ENCODE measurements at regions not wholly inside any gene's neighbourhood (a gene's known extent, or its start where the extent isn't known, plus 50 kb on each side); places are given as distances from the start of the nearest gene placed in this dataset.

DNA sequence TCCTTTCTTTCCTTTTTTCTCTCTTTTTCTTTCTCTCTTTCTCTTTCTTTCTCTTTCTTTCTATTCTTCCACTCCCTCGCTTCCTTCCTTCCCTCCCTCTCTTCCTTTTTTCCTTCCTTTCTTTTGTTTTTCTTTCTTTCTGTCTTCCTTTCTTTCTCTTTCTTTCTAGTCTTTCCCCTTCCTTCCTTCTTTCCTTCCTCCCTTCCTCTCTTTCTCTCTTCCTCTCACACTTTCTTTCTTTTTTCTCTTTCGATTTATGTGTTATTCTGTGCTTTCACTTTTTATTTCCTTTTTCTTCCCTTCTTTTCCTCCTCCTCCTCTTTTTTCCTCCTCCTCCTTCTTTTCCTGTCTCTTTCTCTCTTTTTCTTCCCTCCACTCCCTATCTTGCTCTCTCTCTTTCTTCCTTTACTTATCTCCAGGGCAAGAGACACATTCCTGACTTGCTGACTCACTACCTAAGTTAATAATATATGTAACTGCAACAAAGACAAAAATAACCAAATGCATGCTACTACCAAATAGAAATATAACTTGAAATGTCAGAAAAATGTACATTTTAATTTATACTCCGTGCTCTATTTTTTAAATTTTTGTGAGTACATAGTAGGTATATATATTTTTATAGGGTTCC, 445.5 kb downstream of the GABRG2 start:
- Histone ChIP-seq H3K4me3 (ENCODE audit: low read length) (no peak overlapping the region), H3K4me1 (ENCODE audit: insufficient read depth, low read length) (no peaks in the 10 kb centered on the region), H3K36me3 (ENCODE audit: insufficient read depth, low read length) (no peaks in the 10 kb centered on the region), H2AFZ (ENCODE audit: low read depth, low read length) (no peak overlapping the region), H3K9me3 (ENCODE audit: low read length) (no peaks in the 10 kb centered on the region), H3K27me3 (ENCODE audit: insufficient read depth, low read length) (no peaks in the 10 kb centered on the region)

GRCh38 chr5:162514116-162514515, 446.5 kb downstream of the GABRG2 start:
- H3K27me3 ChIP-seq (ENCODE audit: insufficient read depth, low read length) = no peaks in the 10 kb centered on the region

GRCh38 chr5:162520878-162521277, 453.3 kb downstream of the GABRG2 start:
- no peaks in the 10 kb centered on the region for H3K4me1 ChIP-seq (ENCODE audit: insufficient read depth, low read length)
- no peak overlapping the region for H3K4me3 ChIP-seq (ENCODE audit: low read length)
- no peaks in the 10 kb centered on the region for H3K36me3 ChIP-seq (ENCODE audit: insufficient read depth, low read length)
- no peak overlapping the region for H2AFZ ChIP-seq (ENCODE audit: low read depth, low read length)
- no peaks in the 10 kb centered on the region for H3K27me3 ChIP-seq (ENCODE audit: insufficient read depth, low read length)
- no peaks in the 10 kb centered on the region for H3K9me3 ChIP-seq (ENCODE audit: low read length)

More at GRCh38 chr5:162514116-162514515, 446.5 kb downstream of the GABRG2 start:
- no peak overlapping the region for H3K4me3 ChIP-seq (ENCODE audit: low read length)
- H3K9me3 ChIP-seq (ENCODE audit: low read length) = no peaks in the 10 kb centered on the region
- H3K4me1 ChIP-seq (ENCODE audit: insufficient read depth, low read length) = no peaks in the 10 kb centered on the region
- no peaks in the 10 kb centered on the region for H3K36me3 ChIP-seq (ENCODE audit: insufficient read depth, low read length)
- no peak overlapping the region for H2AFZ ChIP-seq (ENCODE audit: low read depth, low read length)

DNA sequence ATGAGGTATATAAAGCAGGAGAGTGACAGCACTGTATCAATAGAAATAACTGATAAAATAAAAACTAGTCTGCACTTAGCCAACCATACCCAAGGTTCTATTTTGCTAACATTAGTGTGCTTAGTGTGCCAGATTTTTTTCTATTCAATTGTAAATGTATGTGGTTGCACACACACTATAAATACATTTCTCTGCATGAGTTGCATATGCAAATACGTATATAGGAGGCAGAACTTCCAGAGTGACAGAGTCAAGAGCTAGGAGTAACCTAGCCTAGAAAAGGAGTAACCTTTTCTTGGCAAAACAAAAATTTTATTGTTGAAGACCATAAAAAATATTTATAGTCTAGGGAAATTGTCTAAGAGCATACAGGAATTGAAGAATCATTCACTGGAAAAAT, 461.6 kb downstream of the GABRG2 start:
- H3K9me3 ChIP-seq (ENCODE audit: low read length) = no peaks in the 10 kb centered on the region
- H3K4me3 ChIP-seq (ENCODE audit: low read length) = no peak overlapping the region
- no peaks in the 10 kb centered on the region for H3K36me3 ChIP-seq (ENCODE audit: insufficient read depth, low read length)
- H2AFZ ChIP-seq (ENCODE audit: low read depth, low read length) = no peak overlapping the region
- no peaks in the 10 kb centered on the region for H3K27me3 ChIP-seq (ENCODE audit: insufficient read depth, low read length)
- H3K4me1 ChIP-seq (ENCODE audit: insufficient read depth, low read length) = no peaks in the 10 kb centered on the region

DNA sequence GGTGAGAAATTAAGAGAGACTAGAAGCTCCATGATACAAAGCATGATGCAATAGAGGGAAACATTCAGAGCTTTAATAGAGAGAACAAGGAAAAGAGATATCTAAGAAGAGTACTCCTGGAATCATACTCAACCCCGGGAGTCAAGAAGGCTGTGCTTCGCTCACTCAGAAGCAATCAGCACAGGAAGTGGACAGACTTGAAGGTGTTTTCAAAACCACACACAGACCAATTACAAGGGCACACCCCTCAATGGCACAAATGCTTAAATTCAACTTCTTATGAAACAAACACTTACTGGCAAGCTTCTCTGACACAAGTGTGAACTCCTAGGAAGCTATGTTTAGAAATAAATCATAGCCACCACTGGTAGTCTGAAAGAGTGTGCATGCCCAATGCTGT, 462.3 kb downstream of the GABRG2 start:
- H3K36me3 ChIP-seq (ENCODE audit: insufficient read depth, low read length) = no peaks in the 10 kb centered on the region
- no peak overlapping the region for H2AFZ ChIP-seq (ENCODE audit: low read depth, low read length)
- no peaks in the 10 kb centered on the region for H3K4me1 ChIP-seq (ENCODE audit: insufficient read depth, low read length)
- no peaks in the 10 kb centered on the region for H3K9me3 ChIP-seq (ENCODE audit: low read length)
- H3K27me3 ChIP-seq (ENCODE audit: insufficient read depth, low read length) = no peaks in the 10 kb centered on the region
- H3K4me3 ChIP-seq (ENCODE audit: low read length) = no peak overlapping the region

DNA sequence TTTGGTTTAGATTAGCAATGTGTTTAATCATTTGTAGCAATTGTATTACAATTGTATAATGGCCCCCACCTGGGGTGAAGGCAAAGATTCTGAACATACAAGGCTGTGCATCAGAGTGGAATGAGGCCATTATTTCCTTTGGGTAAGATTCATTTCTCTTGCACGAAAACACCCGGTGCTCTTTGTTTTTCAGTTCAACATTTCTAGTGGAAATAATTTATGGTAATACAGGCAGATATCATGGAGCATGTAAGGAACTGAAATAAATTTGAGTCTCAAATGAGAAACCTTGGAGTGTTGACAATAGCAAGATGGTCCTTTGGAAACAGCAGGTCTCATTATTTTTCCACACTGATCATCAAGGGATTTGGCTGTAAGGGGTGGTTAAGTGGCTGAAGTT, 475.9 kb downstream of the GABRG2 start:
- H3K36me3 ChIP-seq (ENCODE audit: insufficient read depth, low read length) = no peaks in the 10 kb centered on the region
- no peaks in the 10 kb centered on the region for H3K27me3 ChIP-seq (ENCODE audit: insufficient read depth, low read length)
- no peak overlapping the region for H2AFZ ChIP-seq (ENCODE audit: low read depth, low read length)
- H3K9me3 ChIP-seq (ENCODE audit: low read length) = no peaks in the 10 kb centered on the region
- peaks cover 6% of the 10 kb centered on the region for H3K4me1 ChIP-seq (ENCODE audit: insufficient read depth, low read length)
- no peak overlapping the region for H3K4me3 ChIP-seq (ENCODE audit: low read length)

- H3K9me3 ChIP-seq (ENCODE audit: low read length) = no peaks in the 10 kb centered on the region
- peaks cover 6% of the 10 kb centered on the region for H3K4me1 ChIP-seq (ENCODE audit: insufficient read depth, low read length)
- no peaks in the 10 kb centered on the region for H3K36me3 ChIP-seq (ENCODE audit: insufficient read depth, low read length)
- H2AFZ ChIP-seq (ENCODE audit: low read depth, low read length) = no peak overlapping the region
- no peaks in the 10 kb centered on the region for H3K27me3 ChIP-seq (ENCODE audit: insufficient read depth, low read length)
- H3K4me3 ChIP-seq (ENCODE audit: low read length) = no peak overlapping the region
Measured at GRCh38 chr5:162544905-162545304, 477.3 kb downstream of the GABRG2 start.

- Histone ChIP-seq H3K36me3 (ENCODE audit: insufficient read depth, low read length) (no peaks in the 10 kb centered on the region), H2AFZ (ENCODE audit: low read depth, low read length) (no peak overlapping the region), H3K4me3 (ENCODE audit: low read length) (no peak overlapping the region), H3K27me3 (ENCODE audit: insufficient read depth, low read length) (no peaks in the 10 kb centered on the region), H3K4me1 (ENCODE audit: insufficient read depth, low read length) (no peaks in the 10 kb centered on the region), H3K9me3 (ENCODE audit: low read length) (no peaks in the 10 kb centered on the region)
Measured at GRCh38 chr5:162550236-162550635, 482.7 kb downstream of the GABRG2 start.

GRCh38 chr5:162558120-162558519, 490.5 kb downstream of the GABRG2 start:
- H3K4me3 ChIP-seq (ENCODE audit: low read length) = no peak overlapping the region
- H3K9me3 ChIP-seq (ENCODE audit: low read length) = no peaks in the 10 kb centered on the region
- H3K27me3 ChIP-seq (ENCODE audit: insufficient read depth, low read length) = no peaks in the 10 kb centered on the region
- H2AFZ ChIP-seq (ENCODE audit: low read depth, low read length) = no peak overlapping the region
- H3K4me1 ChIP-seq (ENCODE audit: insufficient read depth, low read length) = no peaks in the 10 kb centered on the region
- no peaks in the 10 kb centered on the region for H3K36me3 ChIP-seq (ENCODE audit: insufficient read depth, low read length)

DNA sequence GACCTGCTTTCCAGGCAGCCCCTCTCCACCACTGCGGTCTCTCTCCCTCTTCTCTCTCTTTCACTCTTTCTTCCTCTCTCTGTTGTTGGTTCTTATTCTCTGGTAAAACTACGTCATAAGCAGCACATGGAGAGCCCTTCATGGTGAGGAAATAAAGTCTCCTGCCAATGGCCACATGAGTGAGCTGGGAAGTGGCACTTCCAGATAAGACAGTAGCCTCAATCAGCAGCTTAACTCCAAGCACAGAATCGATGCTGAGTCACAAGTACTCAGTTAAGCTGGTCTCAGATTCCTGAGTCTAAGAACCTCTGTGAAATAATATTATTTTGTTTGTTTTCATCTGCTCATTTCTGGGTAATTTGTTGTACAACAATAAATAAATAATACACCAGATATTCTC, 500.1 kb downstream of the GABRG2 start:
- no peaks in the 10 kb centered on the region for H3K9me3 ChIP-seq (ENCODE audit: low read length)
- H3K4me3 ChIP-seq (ENCODE audit: low read length) = no peak overlapping the region
- no peaks in the 10 kb centered on the region for H3K4me1 ChIP-seq (ENCODE audit: insufficient read depth, low read length)
- H2AFZ ChIP-seq (ENCODE audit: low read depth, low read length) = no peak overlapping the region
- no peaks in the 10 kb centered on the region for H3K36me3 ChIP-seq (ENCODE audit: insufficient read depth, low read length)
- H3K27me3 ChIP-seq (ENCODE audit: insufficient read depth, low read length) = no peaks in the 10 kb centered on the region

DNA sequence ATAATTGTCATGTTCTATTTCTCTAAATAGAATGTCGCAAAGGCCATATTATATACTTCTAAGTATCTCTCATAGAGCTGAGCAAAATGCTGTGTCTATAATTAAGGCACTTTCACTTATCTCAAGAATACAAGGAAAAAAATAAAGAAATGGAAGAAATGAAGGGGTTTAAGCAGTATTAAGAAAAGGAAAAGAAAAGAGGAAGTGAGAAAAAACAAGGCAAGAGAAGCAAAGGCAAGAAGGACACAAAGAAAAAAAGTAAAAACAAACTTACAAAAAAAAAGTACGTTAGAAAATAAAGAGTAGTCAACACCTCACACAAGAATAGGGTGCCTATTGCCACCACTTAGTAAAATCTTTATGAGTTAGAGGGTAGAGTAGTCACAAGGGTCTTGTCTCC, 506.2 kb downstream of the GABRG2 start:
- Histone ChIP-seq H3K27me3 (ENCODE audit: insufficient read depth, low read length) (no peaks in the 10 kb centered on the region), H3K9me3 (ENCODE audit: low read length) (no peaks in the 10 kb centered on the region), H3K4me1 (ENCODE audit: insufficient read depth, low read length) (no peaks in the 10 kb centered on the region), H3K36me3 (ENCODE audit: insufficient read depth, low read length) (no peaks in the 10 kb centered on the region), H2AFZ (ENCODE audit: low read depth, low read length) (no peak overlapping the region), H3K4me3 (ENCODE audit: low read length) (no peak overlapping the region)

GRCh38 chr5:162591724-162592123, 524.2 kb downstream of the GABRG2 start:
- no peaks in the 10 kb centered on the region for H3K4me1 ChIP-seq (ENCODE audit: insufficient read depth, low read length)
- no peaks in the 10 kb centered on the region for H3K27me3 ChIP-seq (ENCODE audit: insufficient read depth, low read length)
- H2AFZ ChIP-seq (ENCODE audit: low read depth, low read length) = no peak overlapping the region
- no peaks in the 10 kb centered on the region for H3K9me3 ChIP-seq (ENCODE audit: low read length)
- no peak overlapping the region for H3K4me3 ChIP-seq (ENCODE audit: low read length)
- H3K36me3 ChIP-seq (ENCODE audit: insufficient read depth, low read length) = no peaks in the 10 kb centered on the region

DNA sequence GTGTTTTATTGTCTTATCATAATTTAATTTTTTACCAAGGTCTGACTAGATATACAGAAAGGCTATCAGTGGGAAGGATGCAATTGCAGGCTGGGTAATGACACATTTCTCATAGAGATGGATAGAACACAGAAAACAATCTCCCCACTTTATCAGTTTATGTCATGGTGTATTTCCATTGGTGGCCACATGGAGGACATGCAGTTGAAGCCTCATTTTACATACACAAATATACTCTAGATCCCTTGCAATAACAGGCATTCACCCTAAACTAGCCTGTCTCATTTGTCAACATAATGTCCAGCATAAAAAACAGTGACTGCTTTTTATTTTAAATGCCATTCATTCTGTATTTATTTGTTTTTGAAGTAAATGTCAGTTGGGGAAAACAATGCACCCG, 526.3 kb downstream of the GABRG2 start:
- Histone ChIP-seq H2AFZ (ENCODE audit: low read depth, low read length) (no peak overlapping the region), H3K4me3 (ENCODE audit: low read length) (no peak overlapping the region), H3K36me3 (ENCODE audit: insufficient read depth, low read length) (no peaks in the 10 kb centered on the region), H3K4me1 (ENCODE audit: insufficient read depth, low read length) (no peaks in the 10 kb centered on the region), H3K27me3 (ENCODE audit: insufficient read depth, low read length) (no peaks in the 10 kb centered on the region), H3K9me3 (ENCODE audit: low read length) (no peaks in the 10 kb centered on the region)

GRCh38 chr5:162603443-162604070, 536.0 kb downstream of the GABRG2 start:
- H3K9me3 ChIP-seq (ENCODE audit: low read length) = no peaks in the 10 kb centered on the region
- H2AFZ ChIP-seq (ENCODE audit: low read depth, low read length) = no peak overlapping the region
- no peaks in the 10 kb centered on the region for H3K4me1 ChIP-seq (ENCODE audit: insufficient read depth, low read length)
- no peaks in the 10 kb centered on the region for H3K36me3 ChIP-seq (ENCODE audit: insufficient read depth, low read length)
- H3K27me3 ChIP-seq (ENCODE audit: insufficient read depth, low read length) = no peaks in the 10 kb centered on the region
- H3K4me3 ChIP-seq (ENCODE audit: low read length) = no peak overlapping the region

All from neuron (in vitro differentiated cells).